NT2/D1 (cell line): ENCODE measurements at regions not wholly inside any gene's neighbourhood (a gene's known extent, or its start where the extent isn't known, plus 50 kb on each side); places are given as distances from the start of the nearest gene placed in this dataset.

Source experiments
- YY1 ChIP-seq: IDR thresholded peaks from 2 replicates; pipeline ENCODE4 v1.6.1; 2011; ENCODE audit not compliant: insufficient read length, insufficient read depth
- ZNF274 ChIP-seq: IDR thresholded peaks from 2 replicates; pipeline ENCODE4 v1.6.1; 2011; ENCODE audit warnings: mild to moderate bottlenecking, low read depth, low read length

GRCh38 chr5:154620411-154620810 is 134.8 kb upstream of the LARP1 start:
- no peak for TF ChIP-seq ZNF274
- TF ChIP-seq YY1, result no peak
